ENCODE measurements at regions not wholly inside any gene's neighbourhood (a gene's known extent, or its start where the extent isn't known, plus 50 kb on each side); places are given as distances from the start of the nearest gene placed in this dataset.

GRCh38 chr15:94056314-94056713 is 175.0 kb upstream of the MCTP2 start:
- no peak for TF ChIP-seq CTCF (IDR thresholded peaks at IDR 0.05; ENCODE audit: poor library complexity)
- TF ChIP-seq EZH2 (IDR thresholded peaks at IDR 0.05; ENCODE audit: borderline replicate concordance), result no peak
- no peak for TF ChIP-seq EZH2phosphoT487 (IDR thresholded peaks at IDR 0.05; ENCODE audit: low read depth, severe bottlenecking, unreplicated experiment)

All from hepatocyte (in vitro differentiated cells).